Fibroblast of lung (primary cell): ENCODE measurements at regions not wholly inside any gene's neighbourhood (a gene's known extent, or its start where the extent isn't known, plus 50 kb on each side); places are given as distances from the start of the nearest gene placed in this dataset.

ENCODE experiments used
- DNase-seq, 2 donors: peaks; one replicate each; pipeline versions ENCODE4 v3.0.0 to v3.0.0-alpha.2; 2010; ENCODE audit warnings: low read depth in 2 of 2
- H2AFZ ChIP-seq: 2 replicates; pipeline ENCODE4 v1.5.1; 2012; ENCODE audit warnings: low read length, control low read depth, inconsistent platforms
- H3K27ac ChIP-seq: 2 replicates; pipeline ENCODE4 v1.5.1; 2011; ENCODE audit warnings: low read length, control low read depth; ENCODE audit not compliant: insufficient read depth
- H3K27me3 ChIP-seq: 2 replicates; pipeline ENCODE4 v1.5.1; 2011; ENCODE audit warnings: mild to moderate bottlenecking, low read length; ENCODE audit not compliant: control insufficient read depth, insufficient read depth
- H3K36me3 ChIP-seq: 2 replicates; pipeline ENCODE4 v1.5.1; 2011; ENCODE audit warnings: low read length; ENCODE audit not compliant: control insufficient read depth, insufficient read depth
- H3K4me1 ChIP-seq: 2 replicates; pipeline ENCODE4 v1.5.1; 2011; ENCODE audit warnings: low read length; ENCODE audit not compliant: control insufficient read depth, insufficient read depth; ENCODE audit errors: extremely low read depth
- H3K4me2 ChIP-seq: 2 replicates; pipeline ENCODE4 v1.5.1; 2011; ENCODE audit warnings: low read length, control low read depth; ENCODE audit not compliant: insufficient read depth; ENCODE audit errors: extremely low read depth
- H3K4me3 ChIP-seq, 4 experiments: fragments of 200-600 bp in 1 of 4; sonication (generic) in 1 of 4; replicated peaks in 1 of 4; 2 replicates each; pipeline ENCODE4 v1.5.1; 2011 to 2016; ENCODE audit warnings: low read length in 4 of 4, low read depth in 3 of 4, mild to moderate bottlenecking in 3 of 4, control low read depth in 2 of 4, inconsistent platforms in 1 of 4, mixed read lengths in 1 of 4; ENCODE audit not compliant: insufficient read depth in 1 of 4; ENCODE audit errors: control extremely low read depth in 1 of 4
- H3K79me2 ChIP-seq: 2 replicates; pipeline ENCODE4 v1.5.1; 2012; ENCODE audit warnings: mild to moderate bottlenecking, low read length, inconsistent platforms; ENCODE audit not compliant: control insufficient read depth, insufficient read depth
- H3K9ac ChIP-seq: 2 replicates; pipeline ENCODE4 v1.5.1; 2011; ENCODE audit warnings: mild to moderate bottlenecking, low read length, control low read depth; ENCODE audit not compliant: insufficient read depth
- H3K9me3 ChIP-seq: 2 replicates; pipeline ENCODE4 v1.5.1; 2012; ENCODE audit warnings: low read depth, low read length; ENCODE audit not compliant: control insufficient read depth, insufficient read depth
- H4K20me1 ChIP-seq: 2 replicates; pipeline ENCODE4 v1.5.1; 2011; ENCODE audit warnings: low read length; ENCODE audit not compliant: control insufficient read depth, insufficient read depth; ENCODE audit errors: extremely low read depth
- CTCF ChIP-seq, 2 donors: IDR thresholded peaks in 1 of 2; conservative IDR thresholded peaks in 1 of 2; 1 replicate in 1 of 2; 2 replicates in 1 of 2; pipeline ENCODE4 v1.5.1; 2011 to 2012; ENCODE audit warnings: low read length in 2 of 2, control low read depth in 1 of 2, inconsistent platforms in 1 of 2, low read depth in 1 of 2, mild to moderate bottlenecking in 1 of 2
- EZH2 ChIP-seq: IDR thresholded peaks from 2 replicates; pipeline ENCODE4 v1.5.1; 2012; ENCODE audit warnings: low read length, control low read depth, mild to moderate bottlenecking; ENCODE audit errors: missing control alignments

GRCh38 chr10:44186821-44187220, 198.1 kb downstream of the CXCL12 start:
- TF ChIP-seq EZH2: no peak
- no peak for TF ChIP-seq CTCF (conservative IDR thresholded peaks at IDR 0.05 in 1 of 2, IDR thresholded peaks at IDR 0.05 in 1 of 2; ENCODE audit: low read depth in 1 of 2, low read length in 2 of 2)
- Histone ChIP-seq H3K27me3 (peaks cover 4% of the 10 kb centered on the region), H3K9ac (no peak overlapping the region)

GRCh38 chr10:44186150-44186549, 198.7 kb downstream of the CXCL12 start:
- Histone ChIP-seq H3K27ac (no peak overlapping the region), H3K36me3 (no peaks in the 10 kb centered on the region), H3K27me3 (peaks cover 4% of the 10 kb centered on the region), H3K4me3 (no peak overlapping the region), H4K20me1 (no peaks in the 10 kb centered on the region), H2AFZ (no peak overlapping the region), H3K4me2 (no peak overlapping the region), H3K79me2 (no peaks in the 10 kb centered on the region), H3K4me1 (peaks cover 2% of the 10 kb centered on the region), H3K9ac (no peak overlapping the region), H3K9me3 (no peaks in the 10 kb centered on the region)
- peak; percentile 70 to 87 for DNase-seq
- TF ChIP-seq EZH2 (no peak), CTCF (conservative IDR thresholded peaks at IDR 0.05 in 1 of 2, IDR thresholded peaks at IDR 0.05 in 1 of 2; ENCODE audit: low read depth in 1 of 2, low read length in 2 of 2) (no peak)

More at GRCh38 chr10:44186821-44187220, 198.1 kb downstream of the CXCL12 start:
- no peak overlapping the region for H2AFZ ChIP-seq
- H4K20me1 ChIP-seq: no peaks in the 10 kb centered on the region
- no peaks in the 10 kb centered on the region for H3K79me2 ChIP-seq
- H3K4me1 ChIP-seq: peaks cover 2% of the 10 kb centered on the region
- H3K4me3 ChIP-seq: no peak overlapping the region
- DNase-seq: no peak
- H3K27ac ChIP-seq: no peak overlapping the region
- H3K9me3 ChIP-seq: no peaks in the 10 kb centered on the region
- no peak overlapping the region for H3K4me2 ChIP-seq
- no peaks in the 10 kb centered on the region for H3K36me3 ChIP-seq

- no peaks in the 10 kb centered on the region for H3K36me3 ChIP-seq
- no peak overlapping the region for H2AFZ ChIP-seq
- no peak for TF ChIP-seq CTCF (conservative IDR thresholded peaks at IDR 0.05 in 1 of 2, IDR thresholded peaks at IDR 0.05 in 1 of 2; ENCODE audit: low read depth in 1 of 2, low read length in 2 of 2)
- TF ChIP-seq EZH2: no peak
- peaks cover 4% of the 10 kb centered on the region for H3K27me3 ChIP-seq
- H3K79me2 ChIP-seq: no peaks in the 10 kb centered on the region
- H3K4me3 ChIP-seq: no peak overlapping the region
- no peaks in the 10 kb centered on the region for H3K9me3 ChIP-seq
- no peak for DNase-seq
- no peak overlapping the region for H3K27ac ChIP-seq
- no peak overlapping the region for H3K4me2 ChIP-seq
- H3K9ac ChIP-seq: no peak overlapping the region
- H3K4me1 ChIP-seq: peaks cover 2% of the 10 kb centered on the region
- no peaks in the 10 kb centered on the region for H4K20me1 ChIP-seq
Measured at GRCh38 chr10:44185315-44185666, 199.6 kb downstream of the CXCL12 start.
